ENCODE measurements at regions not wholly inside any gene's neighbourhood (a gene's known extent, or its start where the extent isn't known, plus 50 kb on each side); places are given as distances from the start of the nearest gene placed in this dataset.

DNA sequence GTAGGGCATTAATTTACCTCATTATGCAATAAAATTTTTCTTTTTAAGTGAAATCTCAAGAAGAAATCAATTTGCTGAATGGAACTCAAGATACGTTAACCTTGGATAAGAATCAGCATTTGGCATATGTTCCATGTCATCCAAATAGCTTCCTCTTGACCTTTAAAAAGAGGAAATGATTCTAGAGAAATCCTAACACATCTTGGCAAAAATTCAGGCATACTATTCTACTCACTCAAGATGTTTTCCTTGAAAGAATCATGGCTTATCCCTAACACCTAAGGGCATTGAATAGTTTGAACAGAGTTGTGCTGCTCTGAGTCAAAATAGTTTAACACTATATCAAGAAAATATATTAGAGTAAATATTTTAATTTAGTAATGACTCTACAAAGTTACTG is 678.0 kb downstream of the EPHA4 start:
- TF ChIP-seq, protein P1, sequence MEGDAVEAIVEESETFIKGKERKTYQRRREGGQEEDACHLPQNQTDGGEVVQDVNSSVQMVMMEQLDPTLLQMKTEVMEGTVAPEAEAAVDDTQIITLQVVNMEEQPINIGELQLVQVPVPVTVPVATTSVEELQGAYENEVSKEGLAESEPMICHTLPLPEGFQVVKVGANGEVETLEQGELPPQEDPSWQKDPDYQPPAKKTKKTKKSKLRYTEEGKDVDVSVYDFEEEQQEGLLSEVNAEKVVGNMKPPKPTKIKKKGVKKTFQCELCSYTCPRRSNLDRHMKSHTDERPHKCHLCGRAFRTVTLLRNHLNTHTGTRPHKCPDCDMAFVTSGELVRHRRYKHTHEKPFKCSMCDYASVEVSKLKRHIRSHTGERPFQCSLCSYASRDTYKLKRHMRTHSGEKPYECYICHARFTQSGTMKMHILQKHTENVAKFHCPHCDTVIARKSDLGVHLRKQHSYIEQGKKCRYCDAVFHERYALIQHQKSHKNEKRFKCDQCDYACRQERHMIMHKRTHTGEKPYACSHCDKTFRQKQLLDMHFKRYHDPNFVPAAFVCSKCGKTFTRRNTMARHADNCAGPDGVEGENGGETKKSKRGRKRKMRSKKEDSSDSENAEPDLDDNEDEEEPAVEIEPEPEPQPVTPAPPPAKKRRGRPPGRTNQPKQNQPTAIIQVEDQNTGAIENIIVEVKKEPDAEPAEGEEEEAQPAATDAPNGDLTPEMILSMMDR (conservative IDR thresholded peaks at IDR 0.05; ENCODE audit: low read length) = no peak
- no peak for DNase-seq (ENCODE audit: low read depth)
- H3K4me3 ChIP-seq (ENCODE audit: low read length) = no peak overlapping the region

- DNase-seq (ENCODE audit: low read depth) = no peak
- TF ChIP-seq, protein P1 (conservative IDR thresholded peaks at IDR 0.05; ENCODE audit: low read length) = no peak
- H3K4me3 ChIP-seq (ENCODE audit: low read length) = no peak overlapping the region
Observed at GRCh38 chr2:220899492-220899891, 672.6 kb downstream of the EPHA4 start.

- TF ChIP-seq, protein P1 (conservative IDR thresholded peaks at IDR 0.05; ENCODE audit: low read length) = no peak
- no peak overlapping the region for H3K4me3 ChIP-seq (ENCODE audit: low read length)
- DNase-seq (ENCODE audit: low read depth) = no peak
Observed at GRCh38 chr2:220904015-220904414, 668.1 kb downstream of the EPHA4 start.

DNA sequence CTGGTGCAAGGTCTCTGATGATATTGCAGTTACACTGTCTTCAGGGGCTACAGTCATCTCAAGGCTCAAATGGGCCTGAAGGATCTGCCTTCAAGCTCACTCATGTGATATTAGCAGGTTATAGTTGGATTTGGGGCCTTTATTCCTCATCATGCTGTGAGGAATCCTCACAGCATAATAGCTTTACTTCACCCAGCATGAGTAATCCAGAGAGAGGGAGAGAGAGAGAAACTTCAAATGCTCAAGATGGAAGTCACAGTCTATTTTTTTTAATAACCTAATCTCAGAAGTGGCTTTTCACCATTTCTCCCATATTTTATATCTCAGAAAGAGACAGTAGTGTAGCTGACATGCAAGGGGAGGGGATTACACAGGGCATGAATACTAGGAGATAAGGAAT is 658.7 kb downstream of the EPHA4 start:
- TF ChIP-seq, protein P1 (conservative IDR thresholded peaks at IDR 0.05; ENCODE audit: low read length) = no peak
- no peak overlapping the region for H3K4me3 ChIP-seq (ENCODE audit: low read length)
- no peak for DNase-seq (ENCODE audit: low read depth)

DNA sequence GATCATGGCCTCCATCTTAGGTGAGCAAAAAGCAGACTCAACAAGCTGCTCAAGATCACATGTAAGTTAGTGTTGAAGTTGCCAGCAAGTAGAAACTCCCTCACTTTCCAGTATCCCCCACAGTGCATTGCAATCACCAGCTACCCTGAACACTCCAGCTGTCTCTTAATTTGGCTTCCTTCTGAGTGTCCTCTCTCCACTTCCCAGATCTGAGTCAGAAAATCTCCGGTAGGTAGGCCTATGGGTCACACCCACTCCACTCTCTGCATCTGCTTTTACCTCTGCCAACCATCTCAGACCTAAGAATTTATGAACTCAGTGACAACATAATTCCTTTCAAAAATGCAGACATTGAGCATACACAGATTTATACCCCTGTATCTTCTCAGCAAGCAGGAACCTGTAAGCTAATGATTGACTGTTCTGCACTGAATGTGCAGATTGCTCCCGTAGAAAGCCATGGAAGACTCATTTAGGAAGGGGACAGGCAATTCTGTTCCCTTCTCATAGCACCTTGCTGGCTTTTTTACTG is 656.9 kb downstream of the EPHA4 start:
- TF ChIP-seq, protein P1 (conservative IDR thresholded peaks at IDR 0.05; ENCODE audit: low read length) = no peak
- no peak for DNase-seq (ENCODE audit: low read depth)
- no peak overlapping the region for H3K4me3 ChIP-seq (ENCODE audit: low read length)

GRCh38 chr2:220916931-220917330 is 655.2 kb downstream of the EPHA4 start:
- TF ChIP-seq, protein P1 (conservative IDR thresholded peaks at IDR 0.05; ENCODE audit: low read length) = no peak
- no peak for DNase-seq (ENCODE audit: low read depth)
- no peak overlapping the region for H3K4me3 ChIP-seq (ENCODE audit: low read length)

- no peak for DNase-seq (ENCODE audit: low read depth)
- TF ChIP-seq, protein P1 (conservative IDR thresholded peaks at IDR 0.05; ENCODE audit: low read length) = no peak
- no peak overlapping the region for H3K4me3 ChIP-seq (ENCODE audit: low read length)
Observed at GRCh38 chr2:220930271-220931076, 641.6 kb downstream of the EPHA4 start.

Data from AG10803 (cell line).